ENCODE measurements at regions not wholly inside any gene's neighbourhood (a gene's known extent, or its start where the extent isn't known, plus 50 kb on each side); places are given as distances from the start of the nearest gene placed in this dataset.

DNA sequence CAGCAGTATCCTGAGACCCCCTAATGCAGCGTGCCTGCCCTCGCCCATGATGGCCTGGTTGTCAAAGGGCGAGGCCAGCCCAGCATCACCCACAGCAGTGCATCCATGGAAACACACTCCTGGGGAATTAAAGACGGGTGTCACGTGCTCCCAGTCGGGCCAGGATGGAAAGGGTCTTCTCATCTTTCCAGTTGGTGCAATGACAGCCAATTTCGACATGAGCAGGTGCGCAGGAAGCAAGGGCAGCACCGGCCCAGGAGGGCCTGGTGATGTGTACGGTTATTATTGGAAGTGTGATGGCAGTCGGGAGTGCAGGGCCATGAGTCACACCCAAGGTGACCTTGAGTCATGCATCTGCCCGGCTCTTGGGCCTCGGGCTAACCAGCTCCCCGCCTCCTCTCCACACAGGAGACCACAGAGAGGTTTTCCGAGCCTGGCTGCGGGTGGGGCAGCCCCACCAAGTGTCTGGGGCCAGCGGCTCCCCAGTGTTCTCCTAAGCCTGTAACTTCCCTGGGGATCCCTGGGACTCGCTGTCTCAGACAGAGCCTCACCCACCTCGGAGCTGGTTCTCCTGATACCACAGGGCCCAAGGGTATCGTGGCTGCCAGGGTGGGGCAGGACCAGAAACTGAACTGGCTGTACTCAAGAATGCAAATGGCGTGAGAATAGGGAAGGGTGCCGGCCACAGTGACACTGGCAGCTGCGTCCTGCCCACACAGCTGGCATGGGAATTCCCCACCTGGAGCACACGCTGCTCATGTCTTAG lies 119.8 kb downstream of the SIK1 start:
- no peak for DNase-seq (ENCODE audit: extremely low read depth in 1 of 11, low read depth in 9 of 11, low spot score in 4 of 11)

DNA sequence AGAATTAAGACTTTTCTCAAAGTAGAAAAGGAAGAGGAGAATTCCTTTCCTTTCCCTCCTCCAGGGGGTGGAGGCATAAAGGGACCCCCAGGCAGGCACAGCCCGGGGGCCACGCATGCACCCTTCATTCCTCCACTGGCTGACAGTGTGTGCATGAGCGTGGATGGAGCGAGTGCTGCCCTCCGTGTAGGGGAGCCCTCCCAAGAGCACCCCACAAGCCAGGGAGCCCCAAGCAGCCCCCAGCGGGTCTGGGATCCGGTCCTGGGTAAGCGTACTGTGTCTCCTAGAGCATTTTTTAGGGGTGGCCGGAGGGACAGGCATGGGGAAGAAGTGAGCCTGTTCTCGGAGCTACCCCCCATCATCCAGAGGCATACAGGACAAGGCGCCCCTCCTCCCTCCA lies 120.5 kb downstream of the SIK1 start:
- DNase-seq (ENCODE audit: extremely low read depth in 1 of 11, low read depth in 9 of 11, low spot score in 4 of 11) = no peak

DNA sequence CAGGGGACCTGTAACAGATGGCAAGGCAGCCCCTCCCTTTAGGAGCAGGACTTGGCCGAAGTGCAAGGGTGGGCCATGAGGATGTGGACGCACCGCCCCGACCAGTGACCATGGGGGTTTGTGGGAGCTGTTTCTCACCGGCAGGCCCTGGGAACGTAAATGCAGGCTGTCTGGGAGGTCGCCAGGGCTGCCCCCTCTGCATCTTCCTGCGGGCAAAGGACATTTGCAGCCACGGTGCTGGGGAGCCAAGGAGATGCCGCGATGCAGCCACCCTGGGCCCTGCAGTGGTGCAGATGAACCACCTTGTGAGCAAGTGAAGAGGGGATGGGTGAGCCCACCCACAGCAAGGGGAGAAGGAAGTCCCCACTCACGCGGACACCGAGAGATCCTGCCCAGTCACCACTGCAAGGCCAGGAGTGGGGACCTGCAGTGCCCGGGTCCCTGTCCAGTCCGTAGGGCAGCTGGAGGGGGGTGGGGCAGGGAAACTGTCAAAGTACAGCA lies 121.1 kb downstream of the SIK1 start:
- DNase-seq (ENCODE audit: extremely low read depth in 1 of 11, low read depth in 9 of 11, low spot score in 4 of 11) = no peak

DNA sequence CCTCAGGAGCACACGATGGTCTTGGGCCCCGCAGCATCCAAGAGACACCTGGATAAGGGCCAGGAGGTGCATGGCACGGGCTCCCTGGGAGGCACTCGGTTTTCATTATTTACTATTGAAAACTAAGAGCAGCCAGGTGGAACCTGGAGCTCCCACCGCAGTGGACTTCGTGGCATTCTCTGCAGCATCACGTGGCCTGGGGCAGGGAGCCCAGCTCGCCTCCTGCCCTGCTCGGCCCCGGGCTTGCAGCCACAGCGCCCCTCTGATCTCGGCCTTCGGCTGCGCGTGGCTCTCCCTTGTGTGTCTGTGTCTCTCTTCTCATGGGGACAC lies 121.6 kb downstream of the SIK1 start:
- DNase-seq (ENCODE audit: extremely low read depth in 1 of 11, low read depth in 9 of 11, low spot score in 4 of 11) = no peak

DNA sequence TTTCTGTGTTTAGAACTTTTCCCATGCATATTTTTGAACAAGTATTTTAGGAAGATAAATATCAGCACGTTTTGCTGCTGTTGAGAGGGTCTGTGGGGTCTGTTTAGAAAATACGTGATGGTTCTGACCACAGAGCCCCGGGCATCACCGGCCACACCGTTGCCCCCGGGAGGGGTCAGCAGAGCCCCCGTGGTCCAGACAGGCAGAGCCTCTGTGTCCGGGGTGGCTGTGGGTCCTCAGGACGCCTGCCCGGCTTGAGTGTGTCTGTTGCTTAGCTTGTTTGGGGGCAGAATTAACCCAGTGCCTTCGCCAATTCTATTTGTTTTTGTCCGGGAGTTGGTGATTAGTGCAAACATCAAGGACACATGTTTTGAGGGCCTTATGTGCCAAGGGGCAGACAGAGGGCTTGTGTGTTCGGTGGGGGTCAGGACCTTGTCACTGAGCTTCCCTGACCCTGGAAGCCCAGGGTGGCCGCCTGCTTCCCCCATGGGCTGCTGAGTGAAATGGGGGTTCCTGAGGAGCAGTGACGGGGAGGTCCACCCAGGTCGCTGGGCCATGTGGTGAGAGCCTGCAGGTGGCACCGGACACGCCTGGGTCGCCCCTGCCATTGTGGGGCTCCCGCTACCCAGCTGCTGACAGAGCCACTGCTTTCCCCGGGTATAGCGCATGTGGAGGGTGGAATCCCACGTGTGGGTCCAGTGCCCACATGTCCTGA lies 122.2 kb downstream of the SIK1 start:
- no peak for DNase-seq (ENCODE audit: extremely low read depth in 1 of 11, low read depth in 9 of 11, low spot score in 4 of 11)

DNA sequence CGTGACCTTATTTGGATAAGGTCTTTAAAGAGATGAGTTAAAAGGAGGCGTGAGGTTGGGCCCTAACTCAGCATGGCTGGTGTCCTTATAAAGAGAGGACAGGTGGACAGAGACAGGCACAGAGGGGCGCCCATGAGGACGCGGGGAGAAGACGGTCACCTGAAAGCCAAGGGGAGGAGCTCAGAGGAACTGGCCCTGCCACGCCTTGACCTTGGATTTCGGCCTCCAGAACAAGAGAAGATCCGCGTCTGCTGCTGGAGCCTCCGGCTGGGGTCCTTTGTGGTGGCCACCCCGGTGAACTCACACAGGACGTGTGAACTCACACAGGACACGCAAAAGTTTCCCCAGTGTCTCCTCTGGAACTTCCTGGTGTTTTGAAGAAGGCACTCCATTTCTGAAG lies 122.7 kb downstream of the SIK1 start:
- DNase-seq (ENCODE audit: extremely low read depth in 1 of 11, low read depth in 9 of 11, low spot score in 4 of 11) = no peak

DNA sequence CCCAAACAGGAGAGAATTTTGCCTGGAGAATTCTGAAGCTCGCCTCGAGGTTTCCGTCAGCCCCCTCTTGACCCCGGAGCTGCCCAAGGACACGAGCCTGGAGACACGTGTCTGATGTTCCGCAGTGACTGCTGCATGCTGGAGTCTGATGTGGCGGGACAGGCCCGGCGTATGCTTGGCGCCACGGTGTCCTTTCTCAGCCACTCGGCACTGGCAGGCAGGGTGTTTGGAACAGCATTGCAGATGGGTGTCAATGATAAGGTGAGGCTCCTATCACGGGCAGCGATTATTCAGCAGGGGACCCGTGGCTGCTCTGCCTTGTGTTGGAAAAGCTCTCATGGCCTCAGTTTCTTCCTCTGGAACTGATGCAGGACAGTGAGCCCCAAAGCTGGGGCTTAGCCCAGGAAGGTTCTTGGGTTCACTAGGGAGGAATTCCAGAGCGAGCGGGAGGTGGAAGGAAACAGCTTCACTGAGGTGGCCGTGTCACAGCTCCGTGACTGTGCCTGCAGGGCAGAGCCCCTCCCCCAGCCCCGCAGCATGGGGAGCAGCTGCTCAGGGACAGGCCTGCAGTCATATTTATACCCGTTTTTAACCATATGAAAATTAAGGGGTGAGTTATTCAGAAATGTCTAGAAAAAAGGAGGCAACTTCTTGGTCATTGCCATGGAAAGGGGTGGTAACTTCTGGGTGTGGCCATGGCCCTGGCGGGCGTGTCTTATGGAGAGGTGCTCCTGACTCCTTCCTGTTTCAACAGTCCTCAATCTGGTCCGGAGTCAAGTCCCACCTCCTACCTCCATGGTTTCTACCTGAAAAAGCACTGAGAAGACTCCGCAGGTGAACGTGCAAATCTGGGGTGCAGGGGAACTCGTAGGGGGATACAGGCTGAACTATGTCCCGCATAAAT lies 123.4 kb downstream of the SIK1 start:
- DNase-seq (ENCODE audit: extremely low read depth in 1 of 11, low read depth in 9 of 11, low spot score in 4 of 11) = no peak

DNA sequence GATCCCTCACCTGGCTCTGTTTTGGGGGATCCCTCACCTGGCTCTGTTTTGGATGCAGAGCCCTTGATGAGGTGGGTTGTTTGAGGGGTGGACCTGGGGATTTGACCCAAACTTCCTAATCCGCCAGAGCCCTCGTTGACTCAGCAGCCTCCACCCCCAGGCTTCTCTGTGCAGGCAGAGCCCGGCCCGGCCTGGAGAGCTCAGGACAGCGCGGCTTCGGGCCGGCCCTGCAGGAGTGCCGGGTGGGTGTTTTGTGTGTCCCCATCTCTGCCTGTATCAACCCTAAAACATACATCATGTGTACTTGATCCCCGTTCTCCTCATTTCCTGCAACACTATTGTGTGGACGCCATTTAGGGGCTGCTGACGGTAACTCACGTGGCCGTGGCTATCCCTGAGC lies 124.2 kb downstream of the SIK1 start:
- no peak for DNase-seq (ENCODE audit: extremely low read depth in 1 of 11, low read depth in 9 of 11, low spot score in 4 of 11)

DNA sequence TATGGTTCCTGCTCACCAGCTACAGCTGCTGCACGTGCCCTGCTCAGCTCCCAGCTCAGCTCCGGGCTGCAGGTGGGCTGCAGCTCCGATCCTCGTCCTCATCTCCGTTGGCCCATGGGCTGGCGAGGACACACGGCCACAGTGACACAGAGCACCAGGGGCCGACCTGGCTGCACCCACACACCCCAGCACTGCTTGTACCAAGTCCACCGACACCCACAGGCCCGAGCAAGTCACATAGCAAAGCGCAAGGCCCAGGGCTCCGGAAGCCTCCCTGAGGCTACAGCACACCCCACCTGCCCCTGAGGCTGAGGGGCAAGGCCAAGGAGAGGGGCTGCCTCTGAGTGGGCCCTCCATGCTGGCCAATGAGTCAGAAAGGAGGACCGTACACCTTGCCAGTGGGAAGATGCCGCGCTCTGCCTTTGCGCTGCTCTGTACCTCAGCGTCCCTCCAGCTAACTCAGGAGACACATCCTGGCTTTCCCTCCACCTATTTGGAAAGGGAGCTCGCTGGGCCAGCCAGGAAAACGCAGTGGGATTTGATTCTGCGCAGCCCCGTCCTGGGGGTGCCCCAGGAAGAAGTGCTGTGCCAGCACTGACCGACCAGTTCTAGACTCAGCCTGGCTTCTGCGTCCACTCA lies 124.8 kb downstream of the SIK1 start:
- no peak for DNase-seq (ENCODE audit: extremely low read depth in 1 of 11, low read depth in 9 of 11, low spot score in 4 of 11)

DNA sequence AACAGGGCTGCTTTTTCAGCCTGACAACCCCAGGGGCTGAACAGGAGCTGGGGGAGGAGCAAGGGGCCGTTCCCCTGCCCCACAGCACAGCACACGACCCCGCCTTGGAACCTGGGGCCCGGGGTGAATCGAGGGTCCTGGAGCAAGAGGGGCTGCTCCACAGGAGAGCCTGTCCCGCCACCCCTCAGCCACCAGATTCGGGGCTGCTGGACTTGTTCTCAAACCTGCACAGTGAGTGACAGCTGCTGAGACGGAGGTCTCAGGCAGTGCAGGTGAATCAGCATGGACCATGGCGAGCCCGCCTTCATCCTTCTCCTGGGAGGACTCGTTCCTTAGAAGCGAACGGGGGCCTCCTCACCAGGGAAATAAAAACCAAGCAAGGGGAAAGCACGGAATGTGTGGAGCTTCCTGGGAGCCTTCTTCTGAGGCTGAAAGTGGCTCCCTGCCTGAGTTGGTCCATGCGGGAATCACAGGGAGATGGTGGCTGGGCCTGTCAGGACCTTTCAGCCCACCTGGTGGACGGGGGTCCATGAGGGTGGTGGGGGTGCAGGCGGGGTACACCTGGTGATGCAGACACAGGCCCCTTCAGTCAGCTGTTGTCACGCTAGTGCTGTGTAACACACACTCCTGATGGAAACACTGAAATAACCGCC lies 125.4 kb downstream of the SIK1 start:
- no peak for DNase-seq (ENCODE audit: extremely low read depth in 1 of 11, low read depth in 9 of 11, low spot score in 4 of 11)

DNA sequence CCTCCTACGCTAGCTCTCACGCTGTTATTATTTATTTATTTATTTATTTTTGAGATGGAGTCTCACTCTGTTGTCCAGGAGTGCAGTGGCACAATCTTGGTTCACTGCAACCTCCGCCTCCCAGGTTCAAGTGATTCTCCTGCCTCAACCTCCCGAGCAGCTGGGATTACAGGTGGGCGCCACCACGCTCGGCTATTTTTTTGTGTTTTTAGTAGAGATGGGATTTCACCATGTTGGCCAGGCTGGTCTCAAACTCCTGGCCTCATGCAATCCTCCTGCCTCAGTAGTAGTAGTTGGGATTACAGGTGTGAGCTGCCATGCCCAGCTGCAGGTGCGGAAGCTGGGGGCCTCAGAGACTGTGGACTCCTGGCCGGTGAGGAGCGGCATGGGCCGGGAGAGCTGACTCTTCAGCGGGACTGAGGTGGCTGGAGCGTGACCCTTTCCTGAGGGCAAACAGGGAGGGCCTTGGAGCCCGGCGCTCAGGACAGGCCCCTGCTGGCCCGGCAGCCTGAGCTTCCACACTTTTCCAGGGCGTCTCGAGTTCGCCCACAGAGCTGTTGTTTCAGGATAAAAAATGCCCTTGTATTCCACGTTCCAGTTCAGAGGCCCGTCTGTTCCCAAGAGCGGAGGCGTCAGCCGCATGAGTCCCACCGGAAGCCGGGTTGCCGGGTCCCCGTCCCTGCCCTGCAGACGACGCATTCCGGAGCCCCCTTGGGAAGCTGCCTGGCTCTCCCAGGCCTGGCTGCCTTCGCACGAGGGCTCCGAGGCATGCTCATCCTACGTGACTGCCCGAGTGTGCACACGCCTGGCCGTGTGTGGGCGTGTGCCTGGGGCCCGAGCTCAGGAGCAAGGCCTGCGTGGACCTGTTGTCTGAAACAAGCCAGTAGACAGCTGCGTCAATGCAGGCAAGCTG lies 126.2 kb downstream of the SIK1 start:
- peak in 4 of 11 donors; percentile 32 to 43 (median 34) for DNase-seq (ENCODE audit: extremely low read depth in 1 of 11, low read depth in 9 of 11, low spot score in 4 of 11)

DNA sequence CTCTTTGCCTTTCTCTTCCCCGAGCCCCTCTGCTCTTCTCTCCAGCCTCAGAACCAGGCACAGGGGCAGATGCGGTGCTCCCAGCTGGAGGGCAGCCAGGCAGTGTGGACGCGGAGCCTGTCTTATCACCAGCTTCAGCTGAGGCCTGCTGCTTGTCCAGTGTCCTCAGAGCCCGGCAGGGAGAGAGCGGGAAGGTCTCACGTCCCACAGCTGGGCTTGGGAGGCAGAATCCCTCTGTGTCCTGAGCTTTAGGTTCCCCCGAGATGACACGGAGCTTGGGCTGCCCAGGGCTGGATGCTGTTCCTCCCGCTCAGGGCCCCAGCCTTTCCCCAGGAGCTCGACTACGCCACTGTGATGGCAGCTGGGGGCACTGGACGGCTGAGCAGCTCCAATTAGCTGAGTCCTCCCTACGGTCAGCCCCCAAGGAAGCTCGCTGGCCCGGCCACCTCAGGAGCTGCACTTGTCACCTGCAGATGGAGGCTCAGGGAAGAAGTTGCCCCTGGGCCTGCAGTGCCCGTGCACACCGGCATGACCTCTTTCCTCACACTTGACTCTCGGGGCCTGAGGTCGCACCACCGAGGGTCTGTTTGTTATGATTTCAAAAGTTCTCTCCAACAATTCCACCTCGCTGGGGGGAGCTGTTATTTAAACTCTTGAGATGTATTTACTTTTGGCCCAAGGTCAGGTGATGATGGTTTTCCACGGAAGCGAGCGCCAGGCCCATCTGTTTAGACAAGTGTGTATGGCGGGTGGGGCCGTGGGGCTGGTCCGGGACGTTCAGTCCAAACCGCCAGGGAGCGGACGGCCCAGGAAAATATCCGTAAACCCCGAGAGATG lies 127.3 kb downstream of the SIK1 start:
- DNase-seq (ENCODE audit: extremely low read depth in 1 of 11, low read depth in 9 of 11, low spot score in 4 of 11) = no peak

DNA sequence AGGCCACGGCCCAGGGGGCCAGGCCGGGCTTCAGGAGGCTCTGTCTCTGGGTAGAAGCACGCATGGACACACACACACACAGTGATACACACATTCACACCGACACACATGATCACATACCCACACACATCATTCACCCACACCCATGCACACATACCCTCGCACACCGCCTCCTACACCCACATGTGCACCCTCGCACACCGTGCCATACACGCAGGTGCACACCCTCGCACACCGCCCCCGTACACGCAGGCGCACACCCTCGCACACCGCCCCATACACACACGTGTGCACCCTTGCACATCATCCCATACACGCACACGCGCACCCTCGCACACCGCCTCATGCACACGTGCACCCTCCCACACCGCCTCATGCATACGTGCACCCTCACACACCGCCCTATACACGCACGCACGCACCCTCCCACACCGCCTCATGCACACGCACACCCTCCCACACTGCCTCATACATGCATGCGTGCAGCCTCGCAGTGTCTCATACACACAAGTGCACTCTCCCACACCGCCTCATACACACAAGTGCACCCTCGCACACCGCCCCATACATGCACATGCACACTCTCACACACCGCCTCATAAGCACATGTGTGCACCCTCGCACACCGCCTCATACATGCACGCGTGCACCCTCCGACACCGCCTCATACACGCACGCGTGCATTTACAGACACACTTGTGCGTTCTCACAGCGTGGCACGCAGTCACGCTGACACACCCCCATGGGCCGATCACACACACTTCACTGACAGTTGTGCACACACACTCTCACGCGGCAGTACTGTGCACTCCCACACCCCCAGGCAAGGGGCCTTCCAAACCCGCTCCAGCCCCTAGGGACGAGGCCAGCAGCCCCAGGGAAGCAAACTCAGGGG lies 128.1 kb downstream of the SIK1 start:
- DNase-seq (ENCODE audit: extremely low read depth in 1 of 11, low read depth in 9 of 11, low spot score in 4 of 11) = no peak

DNA sequence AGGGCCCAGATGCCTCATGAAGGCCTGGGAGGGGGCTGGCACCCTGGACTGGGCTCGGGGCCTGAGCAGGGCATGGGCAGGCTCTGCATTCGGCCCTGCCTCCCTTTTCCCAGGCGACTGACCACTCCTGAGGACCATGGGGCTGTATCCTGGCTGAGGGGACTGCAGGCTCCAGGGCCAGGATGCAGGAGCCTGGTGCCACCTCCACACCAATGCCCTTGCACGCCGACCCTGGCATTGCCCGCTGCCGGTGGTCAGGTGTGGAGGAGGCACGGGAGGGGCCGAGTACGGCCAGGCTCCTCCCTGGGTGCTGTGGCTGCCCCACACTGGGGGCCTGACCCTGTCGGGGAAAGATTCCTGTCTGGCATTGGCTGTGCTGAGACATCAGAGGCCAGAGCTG lies 128.9 kb downstream of the SIK1 start:
- no peak for DNase-seq (ENCODE audit: extremely low read depth in 1 of 11, low read depth in 9 of 11, low spot score in 4 of 11)

DNA sequence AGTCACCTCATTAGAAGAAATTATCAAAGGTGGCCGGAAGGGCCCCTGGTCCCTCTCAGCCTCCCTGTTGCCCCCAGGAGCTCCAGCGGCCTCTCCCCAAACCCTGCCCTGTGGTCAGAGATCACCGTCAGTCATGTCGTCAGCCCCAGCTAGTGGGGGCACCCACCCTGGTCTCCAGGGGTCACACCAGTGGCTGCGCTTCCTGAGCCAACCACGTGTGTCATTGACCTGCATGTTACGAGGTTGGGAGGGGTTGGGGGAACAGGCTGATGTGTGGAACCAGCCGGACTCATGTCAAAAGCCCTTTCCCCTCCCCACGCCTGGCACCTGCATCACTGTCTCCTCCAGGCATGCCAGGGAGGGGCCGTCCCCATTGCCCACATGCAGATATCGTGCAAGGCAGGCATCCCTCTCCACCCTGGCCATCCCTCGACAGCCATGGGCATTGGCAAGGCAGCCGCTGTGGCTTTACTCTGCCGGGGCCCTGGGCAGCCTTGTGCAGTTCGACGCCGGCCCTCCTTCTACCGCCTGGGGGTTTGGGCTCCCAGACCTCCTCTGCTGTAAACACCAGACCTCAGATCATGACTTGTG lies 128.7 kb downstream of the CRYAA start:
- no peak for DNase-seq (ENCODE audit: extremely low read depth in 1 of 11, low read depth in 9 of 11, low spot score in 4 of 11)

All from renal cortex interstitium (tissue), 11 donors.